ENCODE measurements at regions not wholly inside any gene's neighbourhood (a gene's known extent, or its start where the extent isn't known, plus 50 kb on each side); places are given as distances from the start of the nearest gene placed in this dataset.
A peak's percentile ranks its signal among the peaks of the same experiment; 100 is the strongest.

- Histone ChIP-seq H3K4me3 (no peak overlapping the region), H3K36me3 (no peaks in the 10 kb centered on the region), H3K9me3 (replicated peaks) (no peaks in the 10 kb centered on the region), H3K27me3 (ENCODE audit: low read depth) (no peaks in the 10 kb centered on the region), H3K27ac (replicated peaks) (no peak overlapping the region), H3K4me1 (peaks cover 40% of the 10 kb centered on the region)
- no peak for TF ChIP-seq CTCF (IDR thresholded peaks at IDR 0.05; ENCODE audit: borderline replicate concordance)
- DNase-seq: no peak
- intact Hi-C loops (cut with micrococcal nuclease): loop anchor here (10.0 kb wide), 1 partner anchor 186 kb away; no protein-coding TSS in a partner anchor
Observed at GRCh38 chr2:144328938-144329337, 191.0 kb downstream of the ZEB2 start.

- Histone ChIP-seq H3K9me3 (replicated peaks) (peaks cover 9% of the 10 kb centered on the region), H3K4me3 (no peak overlapping the region), H3K36me3 (no peaks in the 10 kb centered on the region), H3K4me1 (peaks cover 32% of the 10 kb centered on the region), H3K27ac (replicated peaks) (no peak overlapping the region), H3K27me3 (ENCODE audit: low read depth) (no peaks in the 10 kb centered on the region)
- TF ChIP-seq CTCF (IDR thresholded peaks at IDR 0.05; ENCODE audit: borderline replicate concordance): no peak
- intact Hi-C loops (cut with micrococcal nuclease): loop anchor here (10.0 kb wide), 1 partner anchor 188 kb away; no protein-coding TSS in a partner anchor
- no peak for DNase-seq
Observed at GRCh38 chr2:144326825-144327224, 193.1 kb downstream of the ZEB2 start.

- no peak for TF ChIP-seq CTCF (IDR thresholded peaks at IDR 0.05; ENCODE audit: borderline replicate concordance)
- peak overlapping the region; percentile 29 for H3K27ac ChIP-seq (replicated peaks)
- peaks cover 20% of the 10 kb centered on the region for H3K4me1 ChIP-seq
- H3K36me3 ChIP-seq: no peaks in the 10 kb centered on the region
- H3K9me3 ChIP-seq (replicated peaks): peaks cover 9% of the 10 kb centered on the region
- no peaks in the 10 kb centered on the region for H3K27me3 ChIP-seq (ENCODE audit: low read depth)
- no peak overlapping the region for H3K4me3 ChIP-seq
- no peak for DNase-seq
- intact Hi-C loops (cut with micrococcal nuclease): loop anchor here (10.0 kb wide), 1 partner anchor 190 kb away; no protein-coding TSS in a partner anchor
Observed at GRCh38 chr2:144325086-144325485, 194.8 kb downstream of the ZEB2 start.

- no peaks in the 10 kb centered on the region for H3K36me3 ChIP-seq
- no peak overlapping the region for H3K4me3 ChIP-seq
- TF ChIP-seq CTCF (IDR thresholded peaks at IDR 0.05; ENCODE audit: borderline replicate concordance): no peak
- DNase-seq: no peak
- peak overlapping the region; percentile 29 for H3K27ac ChIP-seq (replicated peaks)
- intact Hi-C loops (cut with micrococcal nuclease): loop anchor here (10.0 kb wide), 1 partner anchor 190 kb away; no protein-coding TSS in a partner anchor
- H3K27me3 ChIP-seq (ENCODE audit: low read depth): no peaks in the 10 kb centered on the region
- H3K4me1 ChIP-seq: peaks cover 16% of the 10 kb centered on the region
- H3K9me3 ChIP-seq (replicated peaks): peaks cover 9% of the 10 kb centered on the region
Observed at GRCh38 chr2:144324446-144325045, 195.4 kb downstream of the ZEB2 start.

GRCh38 chr2:144323946-144324345 is 196.0 kb downstream of the ZEB2 start:
- Histone ChIP-seq H3K36me3 (no peaks in the 10 kb centered on the region), H3K27ac (replicated peaks) (no peak overlapping the region), H3K9me3 (replicated peaks) (peaks cover 9% of the 10 kb centered on the region), H3K27me3 (ENCODE audit: low read depth) (no peaks in the 10 kb centered on the region), H3K4me3 (no peak overlapping the region), H3K4me1 (peaks cover 15% of the 10 kb centered on the region)
- DNase-seq: no peak
- intact Hi-C loops (cut with micrococcal nuclease): loop anchor here (10.0 kb wide), 1 partner anchor 191 kb away; no protein-coding TSS in a partner anchor
- TF ChIP-seq CTCF (IDR thresholded peaks at IDR 0.05; ENCODE audit: borderline replicate concordance): no peak
